Ovary (tissue), 7 donors: ENCODE measurements at regions not wholly inside any gene's neighbourhood (a gene's known extent, or its start where the extent isn't known, plus 50 kb on each side); places are given as distances from the start of the nearest gene placed in this dataset.

ENCODE experiments used
- DNase-seq, 5 donors: peaks; one replicate each; pipeline ENCODE4 v3.0.0-alpha.2; 2019 to 2020
- H3K27ac ChIP-seq, 2 donors: fragments of 200-600 bp; one replicate each; pipeline versions ENCODE4 v1.5.1 to v1.8.0; 2019 to 2022
- H3K27me3 ChIP-seq: fragments of 200-600 bp; one replicate; pipeline ENCODE4 v1.8.0; 2022
- H3K36me3 ChIP-seq: fragments of 200-600 bp; sonication (generic); one replicate; pipeline ENCODE4 v1.5.1; 2019
- H3K4me1 ChIP-seq: one replicate; pipeline ENCODE4 v1.8.1; 2013; ENCODE audit warnings: mild to moderate bottlenecking, moderate library complexity; ENCODE audit not compliant: insufficient read depth
- H3K4me3 ChIP-seq: fragments of 200-600 bp; sonication (generic); one replicate; pipeline ENCODE4 v1.5.1; 2017
- H3K9me3 ChIP-seq, 2 donors: fragments of 200-600 bp in 1 of 2; sonication (generic) in 1 of 2; one replicate each; pipeline versions ENCODE4 v1.5.1 to v1.8.1; 2013 to 2019; ENCODE audit warnings: mild to moderate bottlenecking in 1 of 2, moderate library complexity in 1 of 2
- CTCF ChIP-seq, 3 donors: fragments of 450-650 bp in 2 of 3; fragments of 200-600 bp in 1 of 3; IDR thresholded peaks; one replicate each; pipeline versions ENCODE4 v1.5.1 to v1.8.0; 2016 to 2022; ENCODE audit warnings: antibody characterized with exemption in 3 of 3, mild to moderate bottlenecking in 1 of 3
- EP300 ChIP-seq: sonication (generic); formaldehyde crosslinking; IDR thresholded peaks from one replicate; pipeline ENCODE4 v1.6.1; 2017; ENCODE audit warnings: antibody characterized with exemption
- POLR2A ChIP-seq: fragments of 450-650 bp; IDR thresholded peaks from one replicate; pipeline ENCODE4 v1.6.1; 2017; ENCODE audit warnings: antibody characterized with exemption, mild to moderate bottlenecking, moderate library complexity
- WGBS, 3 donors: extraction: QIAGEN DNeasy Blood & Tissue Kit in 1 of 3; methylation state at CpG; one replicate each; pipeline versions ENCODE4 v1.1.5 to v1.1.7; 2013 to 2017; 5-methylcytosine and 5-hydroxymethylcytosine counted together
- intact Hi-C, 4 donors: fragments of 100-400 bp; cut with DNase I; formaldehyde crosslinking; loops; one replicate each; pipeline versions ENCODE4 v1.11.0 to v1.15.1; 2022 to 2023
- donor health status: DM: no; HTN: no; CAD: no; lungs with moderate emphysema.
- donor health status: DM: no; HTN: no; CAD: no.
- donor health status: Bipolar disorder and iron deficiency.
- donor health status: DM: no; HTN: no; CAD: no.
- donor health status: DM: yes; HTN: yes; CAD: no.

GRCh38 chr14:87170179-87170578 is 822.8 kb downstream of the GALC start:
- WGBS, 3 donors: 74 to 77% (median 74%) methylated on average over 3 of the region's 3 CpGs
- Histone ChIP-seq H3K4me1 (no peaks in the 10 kb centered on the region), H3K27me3 (no peaks in the 10 kb centered on the region), H3K4me3 (no peak overlapping the region), H3K36me3 (no peaks in the 10 kb centered on the region), H3K9me3 (no peaks in the 10 kb centered on the region), H3K27ac (no peak overlapping the region)
- intact Hi-C loops: loop anchor here in 1 of 4 donors (5.0 kb wide), 1 partner anchor 1552 kb away; no protein-coding TSS in a partner anchor
- no peak for TF ChIP-seq POLR2A
- no peak for TF ChIP-seq EP300
- no peak for TF ChIP-seq CTCF (IDR thresholded peaks at IDR 0.05)
- no peak for DNase-seq

DNA sequence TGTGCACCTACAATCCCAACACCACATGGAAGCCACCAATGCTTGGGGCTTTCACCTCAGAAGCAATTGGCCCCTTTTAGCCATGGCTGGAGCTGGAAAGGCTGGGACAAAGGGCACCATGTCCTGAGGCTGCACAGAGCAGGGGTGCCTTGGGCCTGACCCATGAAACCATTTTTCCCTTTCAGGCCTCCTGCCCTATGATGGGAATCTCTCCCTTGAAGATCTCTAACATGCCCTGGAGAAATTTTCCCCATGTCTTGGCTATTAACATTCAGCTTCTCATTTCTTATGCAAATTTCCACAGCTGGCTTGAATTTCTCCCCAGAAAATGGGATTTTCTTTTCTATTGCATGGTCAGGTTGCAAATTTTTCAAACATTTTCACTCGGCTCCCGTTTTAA is 823.6 kb downstream of the GALC start:
- no peaks in the 10 kb centered on the region for H3K9me3 ChIP-seq
- no peak for TF ChIP-seq EP300
- no peak for TF ChIP-seq CTCF (IDR thresholded peaks at IDR 0.05)
- H3K36me3 ChIP-seq: no peaks in the 10 kb centered on the region
- H3K27me3 ChIP-seq: no peaks in the 10 kb centered on the region
- intact Hi-C loops: no loop called here
- no peak for DNase-seq
- no peak overlapping the region for H3K4me3 ChIP-seq
- H3K27ac ChIP-seq: no peak overlapping the region
- WGBS, 3 donors: 79 to 86% (median 86%) methylated on average over 2 of the region's 2 CpGs
- H3K4me1 ChIP-seq: no peaks in the 10 kb centered on the region

- Histone ChIP-seq H3K4me3 (no peak overlapping the region), H3K36me3 (no peaks in the 10 kb centered on the region), H3K27ac (no peak overlapping the region), H3K4me1 (no peaks in the 10 kb centered on the region), H3K9me3 (no peaks in the 10 kb centered on the region), H3K27me3 (no peaks in the 10 kb centered on the region)
- intact Hi-C loops: no loop called here
- DNase-seq: no peak
- WGBS, 3 donors: 5 to 15% (median 10%) methylated on average over 4 of the region's 4 CpGs
- TF ChIP-seq POLR2A: no peak
Observed at GRCh38 chr14:87161502-87161901, 831.5 kb downstream of the GALC start.

GRCh38 chr14:87160989-87161388 is 832.0 kb downstream of the GALC start:
- Histone ChIP-seq H3K27me3 (no peaks in the 10 kb centered on the region), H3K4me3 (no peak overlapping the region), H3K9me3 (no peaks in the 10 kb centered on the region), H3K27ac (no peak overlapping the region), H3K36me3 (no peaks in the 10 kb centered on the region), H3K4me1 (no peaks in the 10 kb centered on the region)
- no peak for TF ChIP-seq CTCF (IDR thresholded peaks at IDR 0.05)
- TF ChIP-seq EP300: no peak
- TF ChIP-seq POLR2A: no peak
- intact Hi-C loops: no loop called here
- DNase-seq: no peak
- WGBS, 3 donors: 8 to 11% (median 10%) methylated on average over 2 of the region's 2 CpGs

- Histone ChIP-seq H3K36me3 (no peaks in the 10 kb centered on the region), H3K4me3 (no peak overlapping the region), H3K27me3 (no peaks in the 10 kb centered on the region), H3K9me3 (no peaks in the 10 kb centered on the region), H3K4me1 (no peaks in the 10 kb centered on the region), H3K27ac (no peak overlapping the region)
- intact Hi-C loops: loop anchor here in 1 of 4 donors (10.0 kb wide), 1 partner anchor 177 kb away; no protein-coding TSS in a partner anchor
- no peak for DNase-seq
- WGBS, 3 donors: 73 to 77% (median 77%) methylated on average over 5 of the region's 5 CpGs
- no peak for TF ChIP-seq EP300
- no peak for TF ChIP-seq POLR2A
- TF ChIP-seq CTCF (IDR thresholded peaks at IDR 0.05): no peak
Observed at GRCh38 chr14:87158283-87158682, 834.7 kb downstream of the GALC start.
